ENCODE measurements at regions not wholly inside any gene's neighbourhood (a gene's known extent, or its start where the extent isn't known, plus 50 kb on each side); places are given as distances from the start of the nearest gene placed in this dataset.
"Not testable (repeated sequence)": the region's sequence is repeated elsewhere in the genome, so short reads cannot be mapped to it uniquely, and the experiment has no call there.

GRCh38 chr7:106713452-106713851 is 52.5 kb upstream of the CCDC71L start:
- not testable (repeated sequence) for DNase-seq

GRCh38 chr7:106714590-106715442 is 53.9 kb upstream of the CCDC71L start:
- not testable (repeated sequence) for DNase-seq

GRCh38 chr7:106715730-106716129 is 54.8 kb upstream of the CCDC71L start:
- DNase-seq = no peak

DNA sequence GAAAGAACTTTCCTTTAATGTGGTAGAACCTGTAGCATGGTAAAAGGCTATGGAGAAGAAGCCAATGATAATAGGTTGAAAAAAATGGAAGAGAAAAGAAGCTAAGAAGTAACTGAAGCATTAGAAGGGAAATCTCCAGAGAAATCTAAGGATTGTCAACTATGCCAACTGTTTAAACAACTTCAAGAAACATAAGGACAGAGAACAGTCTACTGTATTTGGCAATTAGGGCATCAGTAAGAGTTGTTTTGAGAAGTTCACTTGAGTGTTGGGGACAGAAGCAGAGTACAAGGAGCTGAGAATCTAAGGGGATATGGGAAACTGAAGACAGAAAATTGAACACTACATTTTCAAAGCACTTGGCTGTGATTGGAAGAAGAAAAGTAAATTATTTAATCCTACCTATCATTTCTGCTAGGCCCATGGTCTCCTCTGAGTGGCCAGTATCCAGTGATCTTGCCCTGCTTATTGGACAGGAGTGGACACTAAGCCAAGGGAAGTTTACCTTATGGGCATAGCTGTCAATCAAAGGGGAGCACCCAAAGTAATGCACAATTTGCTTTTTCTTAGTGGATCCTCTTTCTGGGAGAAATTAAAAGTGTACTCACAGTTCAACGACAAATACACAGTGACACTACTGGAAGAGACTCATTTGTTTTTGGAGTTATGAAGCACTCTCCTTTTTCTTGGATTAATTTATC is 56.4 kb upstream of the CCDC71L start:
- DNase-seq = no peak

DNA sequence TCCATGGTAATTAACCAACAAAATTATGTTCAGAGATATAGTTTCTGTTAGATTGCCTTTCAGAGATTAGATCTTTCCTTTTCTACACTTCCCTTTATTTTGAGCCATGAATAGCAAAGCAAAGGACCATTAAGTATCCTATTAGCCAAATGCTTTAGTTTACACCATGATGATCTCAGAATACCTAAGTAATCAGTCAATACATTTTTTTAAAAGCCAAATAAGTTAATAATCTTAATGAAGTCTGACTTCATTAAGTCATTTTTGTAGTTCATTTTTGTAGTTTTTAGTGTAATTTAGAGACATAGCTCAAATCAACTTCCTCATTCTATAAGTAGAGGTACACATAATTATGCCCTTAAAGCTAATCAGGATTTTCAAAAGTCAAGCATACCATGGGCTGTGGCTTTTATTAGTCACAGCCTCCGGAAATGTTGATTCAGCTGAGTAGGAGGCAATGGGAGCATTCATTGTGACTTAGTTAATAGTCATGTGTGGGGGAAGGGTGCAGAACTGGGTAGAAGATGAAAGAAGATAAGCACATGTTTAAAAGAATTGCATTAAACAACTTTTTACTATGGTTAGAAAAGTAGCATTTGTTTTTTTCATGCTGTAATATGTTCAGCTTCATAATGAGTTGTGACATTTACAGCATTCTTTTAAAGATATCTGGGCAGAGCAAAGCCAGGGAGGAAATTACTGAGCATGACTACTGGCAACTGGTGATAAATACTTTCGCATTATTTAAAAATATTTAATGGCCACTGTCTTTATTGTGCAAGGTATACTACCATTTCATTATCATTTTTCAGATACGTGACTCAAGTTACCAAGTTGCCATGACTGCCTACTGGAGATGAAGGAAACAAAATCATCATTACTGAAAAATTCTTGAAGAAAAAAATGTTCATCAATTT is 57.3 kb upstream of the CCDC71L start:
- DNase-seq = peak; percentile 66 to 67

GRCh38 chr7:106720641-106721040 is 59.7 kb upstream of the CCDC71L start:
- no peak for DNase-seq

GRCh38 chr7:106721816-106722785 is 61.1 kb upstream of the CCDC71L start:
- peak in 1 of 2 donors; percentile 20 for DNase-seq

DNA sequence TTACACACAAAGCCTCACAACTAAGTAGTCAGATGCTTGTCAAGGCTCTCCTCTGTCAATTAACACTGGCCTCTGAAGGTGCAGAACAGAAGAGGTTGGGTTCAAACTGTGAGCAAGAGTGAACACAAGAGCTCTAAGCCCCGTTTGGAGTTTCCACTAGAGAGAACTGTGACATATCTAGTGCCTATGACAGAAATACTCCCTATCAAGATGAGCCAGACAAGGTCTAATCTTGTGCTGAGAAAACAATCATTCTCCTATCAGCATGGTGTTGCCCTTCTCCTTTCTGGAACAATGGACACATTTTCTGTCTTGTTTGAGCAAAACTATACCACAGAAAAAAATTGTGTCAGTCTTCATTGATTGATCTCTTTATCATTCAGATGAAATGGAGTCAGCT is 62.4 kb upstream of the CCDC71L start:
- no peak for DNase-seq

DNA sequence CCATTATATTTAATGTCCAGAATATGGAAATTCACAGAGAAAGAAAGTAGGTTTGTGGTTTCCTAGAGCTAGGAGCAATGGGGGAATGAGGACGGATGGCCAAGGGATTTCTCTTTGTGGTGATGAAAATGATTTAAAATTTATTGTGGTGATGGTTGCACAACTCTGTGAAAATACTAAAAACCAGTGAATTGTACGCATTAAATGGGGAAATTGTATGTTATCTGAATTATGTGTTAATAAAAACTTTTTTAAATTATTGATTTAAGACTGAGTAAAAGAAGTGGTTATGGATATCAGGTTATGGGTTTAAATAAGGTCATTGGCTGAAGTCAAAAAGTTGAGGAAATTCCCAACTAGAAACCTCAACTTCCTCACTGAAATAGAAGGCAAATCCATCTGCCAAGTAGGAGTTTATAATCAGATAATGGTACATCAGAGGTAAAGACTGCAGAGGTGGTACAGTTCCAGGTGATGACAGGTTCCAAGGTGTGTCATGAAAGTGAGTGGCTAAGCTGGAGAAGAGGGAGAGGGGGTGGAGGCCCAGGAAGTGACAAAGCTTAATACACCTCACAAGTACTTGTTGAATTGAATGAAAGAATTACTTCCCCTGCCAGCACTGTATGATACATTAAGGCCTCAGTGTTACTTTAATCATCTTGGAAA is 68.9 kb upstream of the CCDC71L start:
- DNase-seq = no peak

DNA sequence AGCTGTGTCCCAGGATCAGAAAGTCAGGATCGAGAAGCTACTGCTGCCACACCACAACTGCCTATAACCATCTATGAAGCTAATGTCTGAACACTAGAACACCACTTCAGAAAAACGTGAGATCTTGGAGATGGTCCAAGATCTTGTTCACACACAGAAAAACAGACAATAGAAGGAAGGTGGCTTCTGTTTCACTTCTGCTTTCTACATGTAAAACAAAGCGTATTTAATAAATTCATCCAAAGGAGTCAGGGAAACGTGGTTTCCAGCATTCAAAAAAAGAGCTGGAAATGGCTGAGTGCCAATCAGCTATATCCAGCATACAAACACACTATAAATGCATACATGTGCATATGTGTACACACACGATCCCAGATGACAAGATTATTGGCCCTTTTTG is 70.2 kb upstream of the CCDC71L start:
- DNase-seq = no peak

DNA sequence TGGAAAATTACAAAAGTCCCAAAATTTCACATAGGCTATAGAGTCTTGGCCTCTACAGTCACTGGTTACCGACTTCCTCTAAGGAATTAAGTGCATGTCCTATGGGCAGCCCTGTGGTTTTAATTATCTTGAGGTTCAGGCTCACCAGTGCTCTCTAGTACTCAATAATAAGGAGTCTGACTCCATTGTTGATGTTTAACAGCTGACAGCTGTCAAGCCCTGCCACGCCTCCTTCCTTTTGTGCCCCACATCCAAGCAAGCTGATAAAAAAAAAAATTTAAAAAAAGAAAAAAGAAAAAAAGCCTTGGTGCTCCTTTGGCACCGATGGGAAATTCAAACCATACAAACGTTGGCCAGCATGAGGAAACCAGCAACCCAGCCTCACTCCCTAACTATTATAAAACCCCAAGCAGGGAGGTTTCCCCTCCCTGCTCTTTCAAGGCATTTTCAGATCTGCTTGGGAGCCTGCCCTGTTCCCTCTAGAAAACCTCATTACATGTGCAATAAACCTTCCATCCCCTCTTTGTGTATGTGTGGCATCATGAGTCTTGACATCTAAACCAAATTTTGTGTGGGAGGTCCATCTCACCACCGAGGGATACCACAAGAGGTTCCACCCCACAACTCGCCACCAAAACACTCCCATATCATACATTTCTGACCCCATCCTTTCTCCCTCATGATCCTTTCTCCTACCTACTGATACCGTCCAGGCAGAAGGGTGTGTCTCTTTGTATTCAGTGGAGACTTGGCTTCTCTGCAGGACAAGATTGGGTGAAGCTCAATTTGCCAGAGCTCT is 70.9 kb upstream of the CCDC71L start:
- no peak for DNase-seq

- no peak for DNase-seq
Measured at GRCh38 chr7:106735637-106736036, 74.7 kb upstream of the CCDC71L start.

DNA sequence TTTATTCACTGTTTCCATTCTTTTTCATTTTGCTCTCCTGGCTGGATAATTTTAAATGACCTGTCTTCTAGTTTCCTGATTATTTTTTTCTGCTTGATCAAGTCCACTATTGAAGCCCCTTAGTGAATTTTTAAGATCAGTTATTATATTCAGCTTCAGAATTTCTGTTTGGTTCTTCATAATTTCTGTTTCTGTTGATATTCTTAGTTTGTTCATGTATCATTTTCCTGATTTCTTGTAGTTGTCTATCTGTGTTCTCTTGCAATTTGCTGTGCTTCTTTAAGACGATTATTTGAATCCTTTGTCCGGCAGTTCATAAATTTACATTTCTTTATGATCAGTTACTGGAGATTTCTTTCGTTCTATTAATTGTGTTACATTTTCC is 75.2 kb upstream of the CCDC71L start:
- no peak for DNase-seq

GRCh38 chr7:106736508-106737201 is 75.7 kb upstream of the CCDC71L start:
- DNase-seq = peak; percentile 58 to 78

DNA sequence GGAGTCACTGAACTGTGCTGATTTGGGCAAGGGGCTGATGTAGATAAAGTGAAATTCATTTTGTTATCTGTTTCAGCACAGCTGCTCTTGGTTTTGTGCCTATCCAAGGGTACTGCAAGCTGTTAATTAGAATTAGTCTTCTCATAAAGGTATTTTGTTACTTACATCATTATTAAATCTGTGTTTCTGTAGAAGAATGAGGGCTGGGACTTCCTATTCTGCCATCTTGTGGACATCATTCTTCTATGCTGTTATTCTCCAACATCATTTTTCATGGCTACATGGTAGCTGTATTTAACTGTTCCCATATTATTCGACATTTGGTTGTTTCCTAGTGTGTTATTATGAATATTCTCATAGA is 76.2 kb upstream of the CCDC71L start:
- no peak for DNase-seq

DNA sequence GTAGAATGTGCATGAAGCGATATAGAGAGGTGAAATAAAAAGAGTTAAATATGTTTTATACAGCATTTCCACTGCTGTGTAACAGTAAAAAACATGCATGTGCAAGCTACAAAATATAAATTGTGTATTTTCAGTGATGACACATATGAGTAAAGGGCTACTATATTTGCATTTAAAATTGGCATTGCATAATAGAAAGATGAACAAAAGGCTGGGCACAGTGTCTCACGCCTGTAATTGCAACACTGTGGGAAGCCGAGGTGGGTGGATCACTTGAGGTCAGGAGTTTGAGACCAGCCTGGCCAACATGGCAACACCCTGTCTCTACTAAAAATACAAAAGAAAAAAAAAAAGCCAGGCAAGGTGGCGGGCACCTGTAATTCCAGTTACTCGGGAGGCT is 79.8 kb upstream of the CCDC71L start:
- no peak for DNase-seq

DNA sequence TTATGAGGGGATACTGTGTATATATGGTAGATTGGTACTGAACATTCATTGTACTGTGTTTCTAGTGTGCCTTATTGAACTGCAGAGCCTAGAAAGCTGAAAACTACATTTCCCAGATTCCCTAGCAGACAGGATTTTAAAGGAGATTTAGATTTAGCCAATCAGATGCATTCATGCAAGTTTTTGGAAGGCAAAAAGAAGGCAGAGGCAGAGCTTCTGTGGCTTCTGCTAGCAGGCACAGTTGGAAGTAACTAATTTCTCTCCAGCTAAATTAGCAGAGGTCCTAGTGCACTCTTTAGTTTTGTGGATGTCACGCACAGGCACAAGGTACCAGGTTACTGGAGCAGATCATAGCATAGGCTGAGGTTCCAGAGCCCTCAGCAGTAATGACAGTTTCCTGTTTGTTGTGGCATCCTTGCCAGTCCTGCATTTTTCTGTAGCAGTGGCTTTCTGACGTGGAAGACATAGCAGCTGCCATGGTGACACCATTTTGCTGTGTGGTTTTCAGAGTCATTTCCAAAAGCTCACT is 83.7 kb upstream of the CCDC71L start:
- DNase-seq = no peak

- DNase-seq = not testable (repeated sequence)
Measured at GRCh38 chr7:106747301-106747700, 86.3 kb upstream of the CCDC71L start.

- no peak for DNase-seq
Measured at GRCh38 chr7:106747804-106748203, 86.8 kb upstream of the CCDC71L start.

GRCh38 chr7:106749165-106749564 is 88.2 kb upstream of the CCDC71L start:
- no peak for DNase-seq

Data from CD4-positive, alpha-beta T cell treated with Interleukin-4 for 1 hour (primary cell).